ENCODE measurements at regions not wholly inside any gene's neighbourhood (a gene's known extent, or its start where the extent isn't known, plus 50 kb on each side); places are given as distances from the start of the nearest gene placed in this dataset.
A peak's percentile ranks its signal among the peaks of the same experiment; 100 is the strongest.

- no peak for DNase-seq
These were observed 320.1 kb upstream of the NFE2L3 start for GRCh38 chr7:25831831-25832411.

- no peak for DNase-seq
These were observed 319.5 kb upstream of the NFE2L3 start for GRCh38 chr7:25832456-25832855.

- DNase-seq = no peak
These were observed 319.1 kb upstream of the NFE2L3 start for GRCh38 chr7:25832929-25833328.

GRCh38 chr7:25834050-25834449 is 317.9 kb upstream of the NFE2L3 start:
- DNase-seq = no peak

GRCh38 chr7:25835197-25835596 is 316.8 kb upstream of the NFE2L3 start:
- DNase-seq = no peak

GRCh38 chr7:25839084-25839769 is 312.8 kb upstream of the NFE2L3 start:
- DNase-seq = no peak

- no peak for DNase-seq
These were observed 311.7 kb upstream of the NFE2L3 start for GRCh38 chr7:25840209-25840792.

- no peak for DNase-seq
These were observed 310.4 kb upstream of the NFE2L3 start for GRCh38 chr7:25841575-25841974.

- no peak for DNase-seq
These were observed 309.7 kb upstream of the NFE2L3 start for GRCh38 chr7:25842201-25842733.

GRCh38 chr7:25843467-25843866 is 308.5 kb upstream of the NFE2L3 start:
- DNase-seq = no peak

- no peak for DNase-seq
These were observed 307.7 kb upstream of the NFE2L3 start for GRCh38 chr7:25844102-25844870.

GRCh38 chr7:25845464-25845863 is 306.5 kb upstream of the NFE2L3 start:
- DNase-seq = no peak

GRCh38 chr7:25846722-25847121 is 305.3 kb upstream of the NFE2L3 start:
- no peak for DNase-seq

- no peak for DNase-seq
These were observed 304.5 kb upstream of the NFE2L3 start for GRCh38 chr7:25847336-25848070.

GRCh38 chr7:25849500-25850184 is 302.4 kb upstream of the NFE2L3 start:
- DNase-seq = no peak

GRCh38 chr7:25850216-25850615 is 301.8 kb upstream of the NFE2L3 start:
- DNase-seq = no peak

- DNase-seq = no peak
These were observed 301.3 kb upstream of the NFE2L3 start for GRCh38 chr7:25850735-25851134.

GRCh38 chr7:25851332-25852210 is 300.4 kb upstream of the NFE2L3 start:
- DNase-seq = peak; percentile 54 to 66

- no peak for DNase-seq
These were observed 299.6 kb upstream of the NFE2L3 start for GRCh38 chr7:25852211-25852938.

GRCh38 chr7:25852939-25853271 is 299.1 kb upstream of the NFE2L3 start:
- DNase-seq = no peak

- no peak for DNase-seq
These were observed 298.7 kb upstream of the NFE2L3 start for GRCh38 chr7:25853314-25853713.
